HG03575 (cell line): ENCODE measurements at regions not wholly inside any gene's neighbourhood (a gene's known extent, or its start where the extent isn't known, plus 50 kb on each side); places are given as distances from the start of the nearest gene placed in this dataset.

Experiments
- ATAC-seq: cut with Tn5 transposase; IDR thresholded peaks from one replicate; pipeline ENCODE4 v1.9.1; 2021; ENCODE audit not compliant: unreplicated experiment, insufficient number of reproducible peaks, low FRiP score; ENCODE audit errors: extremely low read depth

GRCh38 chr2:65565681-65566080 lies 133.3 kb upstream of the SPRED2 start:
- no peak for ATAC-seq

GRCh38 chr2:65564299-65564698 lies 131.9 kb upstream of the SPRED2 start:
- ATAC-seq, result no peak

GRCh38 chr2:65562890-65563289 lies 130.5 kb upstream of the SPRED2 start:
- ATAC-seq, result no peak

DNA sequence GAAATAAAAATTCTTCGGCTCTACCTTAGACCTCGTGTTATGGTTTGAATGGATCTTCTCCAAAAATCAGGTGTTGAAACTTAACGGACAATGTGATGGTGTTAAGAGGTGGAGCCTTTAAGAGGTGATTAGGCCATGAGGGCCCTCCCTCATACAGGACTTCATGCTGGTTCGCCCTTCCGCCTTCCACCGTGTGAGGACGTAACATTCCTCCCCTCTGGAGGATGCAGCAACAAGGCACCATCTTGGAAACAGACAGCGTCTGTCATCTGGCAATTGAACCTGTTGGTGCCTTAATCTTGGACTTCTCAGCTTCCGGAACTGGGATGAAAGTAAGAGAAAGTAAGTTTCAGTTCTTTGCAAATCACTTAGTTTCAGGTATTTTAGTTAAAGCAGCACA lies 126.3 kb upstream of the SPRED2 start:
- ATAC-seq, result no peak

DNA sequence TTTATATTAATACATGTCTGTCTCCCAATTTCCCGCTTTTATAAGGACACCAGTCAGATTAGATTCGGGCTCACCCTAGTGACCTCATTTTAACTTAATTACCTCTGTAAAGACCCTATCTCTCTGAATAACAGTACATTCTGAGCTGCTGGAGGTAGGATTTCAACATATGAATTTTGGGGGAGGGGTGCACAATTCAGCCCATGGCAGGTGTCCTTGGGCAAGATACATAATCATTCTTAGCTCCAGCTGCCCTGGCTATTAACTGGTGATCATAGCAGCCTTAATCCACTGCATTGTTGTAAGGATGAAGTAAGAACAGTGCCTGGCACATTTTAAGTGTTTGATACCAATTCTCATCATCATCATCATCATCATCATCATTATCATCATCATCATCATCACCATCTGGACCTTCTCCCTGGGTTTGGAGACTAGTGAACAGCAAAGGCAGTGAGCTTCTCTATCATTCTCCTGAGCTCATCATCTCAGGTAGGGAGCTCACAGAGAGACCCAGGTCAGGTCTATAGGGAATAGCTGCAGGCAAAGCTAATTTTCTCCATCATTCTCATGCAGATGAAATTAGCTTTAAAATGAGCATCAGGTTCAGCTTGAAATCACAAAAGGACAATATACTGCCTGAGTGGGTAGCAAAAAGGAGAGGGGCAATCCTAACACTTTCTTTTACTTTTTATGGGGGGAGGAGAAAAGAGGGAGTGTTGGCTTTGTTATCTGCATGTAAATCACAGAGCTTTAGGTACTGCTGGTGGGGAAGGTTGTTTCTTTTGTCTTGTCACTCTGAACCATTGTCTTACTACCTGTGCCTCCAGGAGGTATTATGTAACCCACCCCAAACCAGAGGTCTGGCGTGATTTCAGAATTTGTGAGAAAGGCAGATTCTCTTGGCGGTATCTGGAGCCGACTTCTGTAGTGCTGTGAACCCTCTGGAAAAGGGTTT lies 125.5 kb upstream of the SPRED2 start:
- no peak for ATAC-seq

- ATAC-seq, result no peak
Measured at GRCh38 chr2:65554765-65555591, 122.6 kb upstream of the SPRED2 start.

- ATAC-seq, result no peak
Measured at GRCh38 chr2:65553504-65554074, 121.2 kb upstream of the SPRED2 start.

- ATAC-seq, result no peak
Measured at GRCh38 chr2:65551528-65551927, 119.1 kb upstream of the SPRED2 start.

GRCh38 chr2:65550246-65550645 lies 117.8 kb upstream of the SPRED2 start:
- ATAC-seq, result no peak

- ATAC-seq, result no peak
Measured at GRCh38 chr2:65549631-65550030, 117.2 kb upstream of the SPRED2 start.

GRCh38 chr2:65549257-65549627 lies 116.8 kb upstream of the SPRED2 start:
- ATAC-seq, result no peak

DNA sequence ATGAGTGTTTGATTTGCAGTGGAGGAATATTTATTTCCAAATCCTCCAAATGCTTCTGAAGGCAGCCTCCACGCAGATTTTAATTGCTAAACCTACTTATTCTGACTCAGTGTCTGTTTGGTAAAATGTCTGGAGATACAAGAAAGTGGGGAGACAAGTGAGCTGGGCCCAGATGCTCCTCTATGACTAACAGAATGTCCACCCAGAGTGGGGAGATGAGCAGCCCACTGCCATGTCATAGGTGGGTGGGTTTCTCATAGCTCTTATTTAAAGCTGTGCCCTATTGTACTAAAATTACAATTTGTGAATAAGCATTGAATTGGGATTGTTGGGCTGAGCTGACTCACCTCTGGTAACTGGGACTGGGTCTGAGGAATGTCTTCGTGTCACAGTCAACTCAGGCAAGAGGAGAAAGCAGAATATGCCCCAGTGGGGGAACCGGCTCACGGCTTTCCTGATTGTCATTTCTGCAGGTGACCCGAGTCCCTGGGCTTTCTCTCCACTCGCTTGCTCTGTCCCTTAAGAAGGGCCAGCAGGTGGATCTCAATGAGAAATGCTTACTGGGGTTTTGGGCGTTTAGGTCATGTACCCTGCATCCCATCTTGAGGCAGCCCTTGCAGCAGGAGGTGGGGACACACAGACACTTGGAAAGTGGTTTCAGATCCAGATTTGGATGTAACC lies 116.3 kb upstream of the SPRED2 start:
- ATAC-seq, result no peak

DNA sequence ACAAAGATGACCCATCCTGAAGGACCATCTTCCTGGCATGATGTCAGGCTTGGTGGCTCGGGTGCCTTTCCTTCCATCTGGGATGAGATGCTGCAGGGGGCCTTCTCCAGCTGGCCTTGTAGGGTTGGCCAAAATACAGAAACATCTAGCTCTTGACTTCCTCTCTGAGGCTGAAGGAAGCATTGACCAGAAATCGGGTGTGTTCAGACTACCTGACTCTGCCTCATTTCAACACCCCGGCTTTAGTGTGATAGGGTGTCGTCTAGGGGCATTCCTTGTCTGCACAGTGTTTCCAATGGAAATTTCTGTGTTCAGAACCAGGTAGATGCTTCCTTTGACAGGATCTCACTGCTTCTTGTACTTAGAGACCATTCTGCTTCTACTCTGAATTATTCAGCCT lies 115.7 kb upstream of the SPRED2 start:
- no peak for ATAC-seq

GRCh38 chr2:65545837-65546805 lies 113.7 kb upstream of the SPRED2 start:
- ATAC-seq, result no peak

DNA sequence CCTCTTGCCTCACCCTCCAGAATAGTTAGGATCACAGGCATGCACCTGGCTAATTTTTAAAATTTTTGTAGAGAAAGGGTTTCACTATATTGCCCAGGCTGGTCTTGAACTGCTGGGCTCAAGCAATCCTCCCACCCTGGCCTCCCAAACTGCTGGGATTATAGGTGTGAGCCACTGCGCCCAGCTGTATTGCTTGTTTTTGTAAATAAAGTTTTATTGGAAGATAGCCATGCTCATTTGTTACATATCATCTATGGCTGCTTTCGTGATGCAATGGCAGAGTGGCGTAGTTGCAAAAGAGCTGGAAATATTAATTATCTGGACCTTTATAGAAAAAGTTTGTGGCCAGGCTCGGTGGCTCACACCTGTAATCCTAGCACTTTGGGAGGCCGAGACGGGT lies 109.4 kb upstream of the SPRED2 start:
- ATAC-seq, result no peak

- no peak for ATAC-seq
Measured at GRCh38 chr2:65539633-65540032, 107.2 kb upstream of the SPRED2 start.

DNA sequence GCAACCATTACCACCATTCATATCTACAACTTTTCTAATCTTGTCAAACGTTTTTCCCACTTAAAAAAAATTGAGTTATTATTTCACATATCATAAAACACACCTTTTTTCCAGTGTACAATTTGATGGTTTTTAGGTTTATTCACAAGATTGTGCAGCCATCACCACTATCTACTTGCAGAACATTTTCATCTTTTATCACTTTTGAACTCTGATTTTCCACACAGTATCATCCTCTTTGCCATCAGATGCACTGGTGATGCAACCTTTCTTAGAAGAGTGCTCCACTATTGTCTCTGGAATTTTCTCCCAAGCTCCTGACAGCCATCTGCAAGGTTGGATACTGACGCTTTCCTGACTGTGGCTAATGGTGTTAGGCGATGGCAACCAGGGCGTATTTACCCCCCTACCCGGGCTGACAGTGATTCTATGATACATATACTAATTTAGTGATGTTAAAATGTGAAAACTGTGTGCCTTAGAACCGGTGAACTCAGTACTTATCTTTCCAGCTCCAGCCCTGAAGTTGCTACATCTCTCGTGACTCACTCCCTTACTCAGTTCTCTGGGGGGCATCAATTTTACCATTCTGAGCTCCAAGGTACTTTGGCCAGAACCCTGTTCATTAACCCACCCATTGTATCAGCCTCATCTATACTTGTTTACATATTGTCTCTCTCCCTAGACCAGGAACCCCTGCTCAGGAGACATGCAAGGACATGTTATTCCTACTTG lies 105.4 kb upstream of the SPRED2 start:
- no peak for ATAC-seq

GRCh38 chr2:65536596-65536995 lies 104.2 kb upstream of the SPRED2 start:
- peak; percentile 87 for ATAC-seq
